ENCODE measurements at regions not wholly inside any gene's neighbourhood (a gene's known extent, or its start where the extent isn't known, plus 50 kb on each side); places are given as distances from the start of the nearest gene placed in this dataset.

DNA sequence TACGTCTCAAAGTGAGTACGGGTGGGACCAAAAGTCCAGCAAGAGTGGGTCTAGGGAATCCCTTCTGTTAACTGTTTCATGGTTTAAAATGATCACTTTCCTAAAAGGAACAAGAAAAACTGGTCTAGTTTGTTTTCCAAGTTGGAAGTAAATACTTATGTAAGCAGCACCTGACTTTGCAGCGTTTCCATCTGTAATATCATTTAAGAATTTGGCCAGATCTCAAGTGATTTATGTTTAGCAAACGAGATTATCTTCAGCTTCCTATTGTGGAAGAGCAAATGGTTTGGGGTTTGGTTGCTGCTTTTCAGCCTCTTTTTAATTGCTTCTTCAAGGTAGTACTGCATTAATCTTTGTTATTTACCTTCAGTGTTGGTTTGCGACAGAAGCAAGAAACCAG is 50.4 kb downstream of the FHIP1A start:
- Histone ChIP-seq H3K27ac (ENCODE audit: low read depth, low read length) (no peak overlapping the region), H3K9me2 (ENCODE audit: insufficient read depth) (no peaks in the 10 kb centered on the region), H3K79me2 (ENCODE audit: insufficient read depth, low read length) (no peaks in the 10 kb centered on the region), H3K4me1 (ENCODE audit: control insufficient read depth in 1 of 2, insufficient read depth in 2 of 2, low read length in 2 of 2) (no peaks in the 10 kb centered on the region), H3K36me3 (ENCODE audit: control insufficient read depth in 1 of 2, insufficient read depth in 2 of 2, low read length in 2 of 2) (no peaks in the 10 kb centered on the region), H2AFZ (ENCODE audit: low read depth, low read length, poor library complexity, severe bottlenecking) (no peak overlapping the region), H3K9me3 (ENCODE audit: control insufficient read depth in 1 of 2, insufficient read depth in 1 of 2, low read depth in 1 of 2, low read length in 2 of 2) (no peaks in the 10 kb centered on the region), H4K20me1 (ENCODE audit: insufficient read depth) (no peaks in the 10 kb centered on the region), H3K4me2 (ENCODE audit: low read length) (no peak overlapping the region), H3K4me3 (replicated peaks in 1 of 2; ENCODE audit: low read depth in 1 of 2, low read length in 2 of 2) (no peak overlapping the region), H3K27me3 (ENCODE audit: insufficient read depth, low read length) (no peaks in the 10 kb centered on the region), H3K9ac (ENCODE audit: low read length) (no peak overlapping the region)
- ChIA-PET POLR2A (interaction anchor here (1.2 kb wide), 1 partner anchor 10 kb away, joined by 3 read pairs; no protein-coding TSS in a partner anchor), CTCF (no interaction called here), RAD21 (ENCODE audit: low non-redundant PET in 1 of 2, low total read pairs in 2 of 2, uncharacterized antibody in 2 of 2, unreplicated experiment in 2 of 2) (no interaction called here)
- no peak for DNase-seq (ENCODE audit: low read depth, low spot score)
- TF ChIP-seq ZNF274 (IDR thresholded peaks at IDR 0.05; ENCODE audit: low read depth, low read length) (no peak), FOSL1 (IDR thresholded peaks at IDR 0.05; ENCODE audit: low read depth) (no peak), CBX3 (IDR thresholded peaks at IDR 0.05; ENCODE audit: low read depth) (no peak), JUND (IDR thresholded peaks at IDR 0.05) (no peak), YY1 (IDR thresholded peaks at IDR 0.05; ENCODE audit: extremely low read depth, insufficient replicate concordance, low read depth, low read length) (no peak)
- intact Hi-C loops (cut with micrococcal nuclease) = no loop called here
- no peak for ATAC-seq
- no TSS peak for BruUV-seq (replicated peaks)

DNA sequence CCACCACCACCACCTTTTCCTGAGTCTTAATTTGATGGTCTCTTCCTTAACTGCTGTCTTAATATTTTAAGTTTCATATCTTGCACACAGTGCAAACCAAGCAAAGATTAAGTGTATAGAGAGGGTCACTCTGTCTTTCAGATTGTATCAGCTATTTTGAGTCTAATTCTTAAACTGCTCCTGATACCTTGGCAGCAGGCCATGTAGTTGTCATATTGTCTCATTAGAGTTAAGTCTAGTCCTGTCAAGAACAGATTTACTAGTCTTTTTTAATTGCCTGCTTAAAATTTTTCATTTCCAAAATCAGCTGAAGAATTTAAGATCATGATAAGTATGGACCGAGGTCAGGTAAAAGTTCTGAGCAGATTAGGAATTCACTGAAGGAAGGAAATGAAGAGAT is 51.5 kb downstream of the FHIP1A start:
- H3K4me2 ChIP-seq (ENCODE audit: low read length) = no peak overlapping the region
- H4K20me1 ChIP-seq (ENCODE audit: insufficient read depth) = no peaks in the 10 kb centered on the region
- H3K4me1 ChIP-seq (ENCODE audit: control insufficient read depth in 1 of 2, insufficient read depth in 2 of 2, low read length in 2 of 2) = no peaks in the 10 kb centered on the region
- ChIA-PET RAD21 (ENCODE audit: low non-redundant PET in 1 of 2, low total read pairs in 2 of 2, uncharacterized antibody in 2 of 2, unreplicated experiment in 2 of 2) (no interaction called here), CTCF (no interaction called here), POLR2A (no interaction called here)
- H2AFZ ChIP-seq (ENCODE audit: low read depth, low read length, poor library complexity, severe bottlenecking) = no peak overlapping the region
- H3K27me3 ChIP-seq (ENCODE audit: insufficient read depth, low read length) = no peaks in the 10 kb centered on the region
- H3K9ac ChIP-seq (ENCODE audit: low read length) = no peak overlapping the region
- intact Hi-C loops (cut with micrococcal nuclease) = no loop called here
- no TSS peak for BruUV-seq (replicated peaks)
- H3K79me2 ChIP-seq (ENCODE audit: insufficient read depth, low read length) = no peaks in the 10 kb centered on the region
- ATAC-seq (no peak), DNase-seq (ENCODE audit: low read depth, low spot score) (no peak)
- no peaks in the 10 kb centered on the region for H3K9me2 ChIP-seq (ENCODE audit: insufficient read depth)
- H3K27ac ChIP-seq (ENCODE audit: low read depth, low read length) = no peak overlapping the region
- TF ChIP-seq EZH2phosphoT487 (IDR thresholded peaks at IDR 0.05; ENCODE audit: borderline replicate concordance) (no peak), FOSL1 (IDR thresholded peaks at IDR 0.05; ENCODE audit: low read depth) (no peak), JUND (IDR thresholded peaks at IDR 0.05) (no peak), SRF (IDR thresholded peaks at IDR 0.05; ENCODE audit: low read depth) (no peak), POLR2A (IDR thresholded peaks at IDR 0.05; ENCODE audit: borderline replicate concordance, extremely low read depth, insufficient read depth, insufficient read length) (no peak), POLR2AphosphoS5 (IDR thresholded peaks at IDR 0.05; ENCODE audit: low read depth, low read length) (no peak), TCF7L2 (IDR thresholded peaks at IDR 0.05; ENCODE audit: borderline replicate concordance, extremely low read depth, insufficient read depth, insufficient read length) (no peak)
- TF ChIP-seq, protein P1, sequence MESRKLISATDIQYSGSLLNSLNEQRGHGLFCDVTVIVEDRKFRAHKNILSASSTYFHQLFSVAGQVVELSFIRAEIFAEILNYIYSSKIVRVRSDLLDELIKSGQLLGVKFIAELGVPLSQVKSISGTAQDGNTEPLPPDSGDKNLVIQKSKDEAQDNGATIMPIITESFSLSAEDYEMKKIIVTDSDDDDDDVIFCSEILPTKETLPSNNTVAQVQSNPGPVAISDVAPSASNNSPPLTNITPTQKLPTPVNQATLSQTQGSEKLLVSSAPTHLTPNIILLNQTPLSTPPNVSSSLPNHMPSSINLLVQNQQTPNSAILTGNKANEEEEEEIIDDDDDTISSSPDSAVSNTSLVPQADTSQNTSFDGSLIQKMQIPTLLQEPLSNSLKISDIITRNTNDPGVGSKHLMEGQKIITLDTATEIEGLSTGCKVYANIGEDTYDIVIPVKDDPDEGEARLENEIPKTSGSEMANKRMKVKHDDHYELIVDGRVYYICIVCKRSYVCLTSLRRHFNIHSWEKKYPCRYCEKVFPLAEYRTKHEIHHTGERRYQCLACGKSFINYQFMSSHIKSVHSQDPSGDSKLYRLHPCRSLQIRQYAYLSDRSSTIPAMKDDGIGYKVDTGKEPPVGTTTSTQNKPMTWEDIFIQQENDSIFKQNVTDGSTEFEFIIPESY (IDR thresholded peaks at IDR 0.05; ENCODE audit: extremely low read depth, insufficient replicate concordance, low read length) = no peak
- TF ChIP-seq, protein P2, sequence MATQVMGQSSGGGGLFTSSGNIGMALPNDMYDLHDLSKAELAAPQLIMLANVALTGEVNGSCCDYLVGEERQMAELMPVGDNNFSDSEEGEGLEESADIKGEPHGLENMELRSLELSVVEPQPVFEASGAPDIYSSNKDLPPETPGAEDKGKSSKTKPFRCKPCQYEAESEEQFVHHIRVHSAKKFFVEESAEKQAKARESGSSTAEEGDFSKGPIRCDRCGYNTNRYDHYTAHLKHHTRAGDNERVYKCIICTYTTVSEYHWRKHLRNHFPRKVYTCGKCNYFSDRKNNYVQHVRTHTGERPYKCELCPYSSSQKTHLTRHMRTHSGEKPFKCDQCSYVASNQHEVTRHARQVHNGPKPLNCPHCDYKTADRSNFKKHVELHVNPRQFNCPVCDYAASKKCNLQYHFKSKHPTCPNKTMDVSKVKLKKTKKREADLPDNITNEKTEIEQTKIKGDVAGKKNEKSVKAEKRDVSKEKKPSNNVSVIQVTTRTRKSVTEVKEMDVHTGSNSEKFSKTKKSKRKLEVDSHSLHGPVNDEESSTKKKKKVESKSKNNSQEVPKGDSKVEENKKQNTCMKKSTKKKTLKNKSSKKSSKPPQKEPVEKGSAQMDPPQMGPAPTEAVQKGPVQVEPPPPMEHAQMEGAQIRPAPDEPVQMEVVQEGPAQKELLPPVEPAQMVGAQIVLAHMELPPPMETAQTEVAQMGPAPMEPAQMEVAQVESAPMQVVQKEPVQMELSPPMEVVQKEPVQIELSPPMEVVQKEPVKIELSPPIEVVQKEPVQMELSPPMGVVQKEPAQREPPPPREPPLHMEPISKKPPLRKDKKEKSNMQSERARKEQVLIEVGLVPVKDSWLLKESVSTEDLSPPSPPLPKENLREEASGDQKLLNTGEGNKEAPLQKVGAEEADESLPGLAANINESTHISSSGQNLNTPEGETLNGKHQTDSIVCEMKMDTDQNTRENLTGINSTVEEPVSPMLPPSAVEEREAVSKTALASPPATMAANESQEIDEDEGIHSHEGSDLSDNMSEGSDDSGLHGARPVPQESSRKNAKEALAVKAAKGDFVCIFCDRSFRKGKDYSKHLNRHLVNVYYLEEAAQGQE (IDR thresholded peaks at IDR 0.05; ENCODE audit: low read depth) = no peak
- H3K9me3 ChIP-seq (ENCODE audit: control insufficient read depth in 1 of 2, insufficient read depth in 1 of 2, low read depth in 1 of 2, low read length in 2 of 2) = no peaks in the 10 kb centered on the region
- no peak overlapping the region for H3K4me3 ChIP-seq (replicated peaks in 1 of 2; ENCODE audit: low read depth in 1 of 2, low read length in 2 of 2)
- H3K36me3 ChIP-seq (ENCODE audit: control insufficient read depth in 1 of 2, insufficient read depth in 2 of 2, low read length in 2 of 2) = no peaks in the 10 kb centered on the region
